Activated effector memory CD4-positive, alpha-beta T cell treated with anti-CD3 and anti-CD28 coated beads, Interleukin-2, amount 50 U/mL, for 16 hours (primary cell): ENCODE measurements at regions not wholly inside any gene's neighbourhood (a gene's known extent, or its start where the extent isn't known, plus 50 kb on each side); places are given as distances from the start of the nearest gene placed in this dataset.

Experiments used
- DNase-seq: peaks from one replicate; pipeline ENCODE4 v3.0.0-alpha.2; 2020

GRCh38 chr2:128640166-128640844, 321.6 kb upstream of the HS6ST1 start:
- DNase-seq: no peak

- DNase-seq: no peak
These were observed 322.2 kb upstream of the HS6ST1 start for GRCh38 chr2:128640845-128641360.

- no peak for DNase-seq
These were observed 322.9 kb upstream of the HS6ST1 start for GRCh38 chr2:128641421-128642080.

DNA sequence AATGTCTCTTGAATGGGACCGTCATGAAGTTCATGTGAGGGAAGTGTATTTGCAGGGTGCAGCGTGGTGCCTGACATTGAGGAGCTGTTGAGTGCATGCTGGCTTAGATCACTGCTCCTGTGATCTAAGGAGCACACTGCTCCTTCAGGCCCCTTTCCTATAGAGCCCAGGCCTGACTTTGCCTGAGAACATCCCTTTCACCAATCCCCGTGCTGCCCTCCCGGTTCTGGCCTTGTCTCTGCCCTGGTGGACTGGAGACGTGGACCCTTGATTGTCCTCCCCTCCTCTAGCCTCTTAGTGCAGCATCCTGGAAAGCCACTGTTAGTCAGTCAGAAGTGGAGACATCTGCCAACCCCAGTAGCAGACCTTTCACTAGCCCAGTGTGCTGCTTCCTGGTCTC, 323.6 kb upstream of the HS6ST1 start:
- DNase-seq: no peak

DNA sequence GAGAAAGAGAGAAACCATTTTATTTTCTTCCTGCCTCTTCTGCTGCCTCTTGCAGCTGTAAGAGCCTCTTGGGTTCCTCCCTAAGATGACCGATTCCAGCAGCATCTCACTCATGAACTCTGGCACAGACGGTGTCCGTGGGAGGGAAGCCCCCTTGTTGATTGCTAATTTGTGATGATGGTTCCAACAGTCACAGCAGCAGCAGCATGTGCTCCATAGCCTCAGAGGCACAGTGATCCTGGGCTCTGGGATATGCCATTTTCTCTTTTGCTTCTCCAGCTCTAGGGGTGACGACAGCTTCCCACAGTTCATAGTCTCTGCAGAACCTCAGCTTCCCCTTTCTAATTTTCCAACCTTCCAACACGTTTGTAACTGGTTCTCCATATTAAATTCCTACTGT, 324.2 kb upstream of the HS6ST1 start:
- DNase-seq: no peak

DNA sequence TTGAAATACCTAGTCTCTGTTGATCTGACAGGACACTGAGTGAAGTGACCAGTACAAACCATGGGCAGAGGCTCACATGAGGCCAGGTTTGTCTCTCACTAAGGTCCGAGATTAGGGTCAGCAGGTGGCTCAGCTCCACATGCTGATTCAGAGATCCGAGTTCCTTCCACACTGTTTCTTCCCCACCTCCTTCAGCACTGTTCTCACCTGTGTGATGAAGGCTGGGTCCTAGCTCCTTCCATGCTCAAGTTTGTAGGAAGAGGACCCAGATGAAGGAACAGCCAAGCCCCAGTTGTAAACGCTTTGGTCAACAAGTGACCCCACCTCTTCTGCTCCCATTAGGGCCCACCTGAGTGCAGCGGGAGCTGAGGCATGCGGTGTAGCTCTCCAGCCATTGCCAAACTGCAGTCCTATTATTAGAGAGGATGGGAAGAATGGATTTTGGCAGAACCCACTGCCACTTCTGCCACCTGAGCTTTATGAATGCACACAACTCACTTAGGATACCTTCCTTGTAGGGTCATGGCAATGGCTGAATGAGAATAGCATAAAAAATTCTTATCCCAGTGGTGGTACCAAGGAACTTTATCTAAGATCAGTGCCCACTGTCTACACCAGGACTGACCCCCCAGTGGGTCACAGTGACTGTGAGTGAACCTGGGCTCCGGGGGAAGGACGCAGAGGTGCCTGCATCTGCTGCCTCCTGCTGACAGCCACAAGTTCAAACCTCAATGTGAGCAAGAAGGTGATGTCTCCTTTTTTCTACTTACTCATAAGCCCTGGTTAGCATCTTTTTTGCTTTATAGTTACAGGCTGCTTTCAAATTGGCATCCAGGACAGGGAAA, 324.8 kb upstream of the HS6ST1 start:
- DNase-seq: no peak

DNA sequence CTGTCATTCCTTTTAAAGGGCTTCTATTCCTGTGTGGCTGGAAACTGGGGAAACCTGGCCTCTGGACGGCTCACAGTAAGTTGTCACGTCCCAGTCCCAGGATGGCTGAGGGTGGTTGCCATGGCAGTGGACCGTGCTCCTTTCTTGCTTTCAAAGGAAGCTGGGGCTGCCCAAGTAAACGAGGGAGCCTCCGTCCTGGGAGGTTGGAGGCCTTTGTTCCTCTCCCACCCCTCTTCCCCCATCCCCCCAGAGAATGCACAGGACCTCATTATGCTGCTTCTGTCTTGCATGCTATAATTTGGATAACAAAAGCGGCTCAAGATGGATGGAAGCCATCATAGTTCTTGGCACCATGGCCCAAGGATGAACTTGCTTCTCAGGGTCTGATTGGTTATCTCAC, 325.5 kb upstream of the HS6ST1 start:
- DNase-seq: no peak

- no peak for DNase-seq
These were observed 326.1 kb upstream of the HS6ST1 start for GRCh38 chr2:128644718-128645256.

DNA sequence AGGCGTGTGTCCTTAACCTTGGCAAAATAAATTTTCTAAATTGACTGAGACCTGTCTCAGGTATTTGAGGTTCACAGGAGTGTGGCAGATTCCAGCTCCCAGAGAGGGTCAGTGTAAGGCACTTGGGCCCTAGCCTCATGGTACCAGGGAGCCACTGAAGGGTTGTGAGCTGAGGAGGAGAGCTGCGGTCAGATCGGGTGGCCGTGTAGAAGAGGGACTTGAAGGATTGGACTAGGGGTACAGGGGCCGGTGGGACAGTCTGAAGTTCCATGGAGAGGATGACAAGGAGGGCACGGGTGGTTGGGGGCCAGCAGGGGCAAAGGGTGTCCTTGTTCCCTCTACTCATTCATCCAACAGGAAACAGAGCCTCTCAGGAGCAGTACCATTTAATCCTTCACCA, 327.0 kb upstream of the HS6ST1 start:
- no peak for DNase-seq

GRCh38 chr2:128646091-128646490, 327.4 kb upstream of the HS6ST1 start:
- no peak for DNase-seq

DNA sequence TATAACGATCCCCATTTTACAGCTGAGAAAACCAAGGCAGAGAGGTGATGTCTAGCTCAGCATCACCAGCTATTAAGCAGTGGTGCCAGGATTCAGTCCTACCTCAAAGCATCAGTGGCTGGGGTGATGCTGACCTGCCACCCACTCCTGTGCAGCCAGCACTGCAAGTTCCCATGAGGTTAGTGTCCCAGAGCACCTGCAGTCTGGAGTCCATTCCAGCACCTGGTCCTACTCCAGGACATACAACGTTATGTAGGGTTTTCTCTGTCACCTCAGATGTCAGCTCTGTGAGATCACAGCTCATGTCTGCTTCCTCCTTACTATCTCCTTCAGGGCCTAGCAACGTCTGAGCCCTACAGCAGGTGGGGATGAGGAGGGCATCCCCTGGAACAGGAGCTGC, 328.0 kb upstream of the HS6ST1 start:
- no peak for DNase-seq

DNA sequence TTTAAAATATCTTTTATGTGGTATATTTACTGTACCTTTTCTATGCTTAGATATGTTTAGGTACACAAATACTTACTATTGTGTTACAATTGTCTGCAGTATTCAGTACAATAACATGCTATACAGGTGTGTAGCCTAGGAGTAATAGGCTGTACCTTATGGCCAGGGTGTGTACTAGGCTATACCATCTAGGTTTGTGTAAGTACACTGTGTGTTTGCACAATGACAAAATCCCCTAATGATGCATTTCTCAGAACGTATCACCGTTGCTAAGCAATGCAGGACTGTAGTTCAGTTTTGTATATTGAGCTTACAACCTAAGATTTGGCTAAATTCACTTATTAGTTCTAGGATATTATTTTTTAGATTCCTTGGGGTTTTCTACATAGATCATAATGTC, 332.3 kb upstream of the HS6ST1 start:
- DNase-seq: no peak

- no peak for DNase-seq
These were observed 335.7 kb upstream of the HS6ST1 start for GRCh38 chr2:128654408-128654807.

- DNase-seq: no peak
These were observed 342.2 kb upstream of the HS6ST1 start for GRCh38 chr2:128660836-128661235.

GRCh38 chr2:128661311-128661710, 342.6 kb upstream of the HS6ST1 start:
- DNase-seq: no peak

DNA sequence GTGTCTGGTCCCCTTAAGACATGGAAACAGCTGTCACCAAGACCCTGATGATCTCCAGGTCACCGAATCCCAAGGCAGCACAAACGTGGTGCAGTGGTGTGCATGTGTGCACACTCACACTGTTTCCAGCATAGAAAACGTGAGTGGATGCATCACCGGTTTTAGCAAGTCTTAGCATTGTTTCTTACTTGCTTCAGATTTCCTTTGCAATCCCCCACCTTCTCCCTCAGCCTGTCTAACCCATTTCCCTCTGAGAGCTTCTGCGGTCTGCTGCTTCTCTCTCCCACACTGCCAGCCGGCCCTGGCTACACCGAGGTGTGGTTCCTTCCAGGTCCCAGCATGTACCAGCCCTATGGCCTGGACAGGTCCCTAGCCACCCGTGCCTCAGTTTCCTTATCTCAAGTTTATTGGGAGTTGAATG, 343.4 kb upstream of the HS6ST1 start:
- DNase-seq: no peak

GRCh38 chr2:128663371-128664050, 344.8 kb upstream of the HS6ST1 start:
- DNase-seq: no peak

DNA sequence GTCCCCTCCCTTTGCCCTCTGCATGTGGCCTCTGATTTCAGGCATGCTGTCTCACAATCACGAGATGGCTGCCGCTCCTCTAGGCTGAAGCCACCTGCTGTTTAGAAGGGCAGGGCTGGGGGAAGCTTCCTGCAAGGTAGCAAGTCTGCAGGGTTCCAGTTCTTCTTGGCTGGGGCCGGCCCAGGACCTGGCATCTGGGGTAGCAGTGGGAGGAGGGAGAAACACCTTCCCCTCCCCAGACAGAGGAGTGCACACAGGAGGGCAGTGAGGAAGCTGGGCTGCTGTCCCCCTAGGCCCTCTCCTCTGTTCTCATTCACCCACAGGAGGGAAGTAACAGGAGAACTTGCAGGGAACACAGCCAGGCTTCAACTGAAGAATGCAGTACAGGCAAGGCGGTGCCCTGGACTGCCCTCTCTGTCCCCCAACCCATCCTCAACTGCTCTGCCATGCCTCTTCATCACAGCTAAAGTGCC, 345.9 kb upstream of the HS6ST1 start:
- DNase-seq: no peak

- no peak for DNase-seq
These were observed 346.4 kb upstream of the HS6ST1 start for GRCh38 chr2:128665113-128665512.

- DNase-seq: no peak
These were observed 347.9 kb upstream of the HS6ST1 start for GRCh38 chr2:128666596-128666995.

GRCh38 chr2:128667391-128667790, 348.7 kb upstream of the HS6ST1 start:
- no peak for DNase-seq

DNA sequence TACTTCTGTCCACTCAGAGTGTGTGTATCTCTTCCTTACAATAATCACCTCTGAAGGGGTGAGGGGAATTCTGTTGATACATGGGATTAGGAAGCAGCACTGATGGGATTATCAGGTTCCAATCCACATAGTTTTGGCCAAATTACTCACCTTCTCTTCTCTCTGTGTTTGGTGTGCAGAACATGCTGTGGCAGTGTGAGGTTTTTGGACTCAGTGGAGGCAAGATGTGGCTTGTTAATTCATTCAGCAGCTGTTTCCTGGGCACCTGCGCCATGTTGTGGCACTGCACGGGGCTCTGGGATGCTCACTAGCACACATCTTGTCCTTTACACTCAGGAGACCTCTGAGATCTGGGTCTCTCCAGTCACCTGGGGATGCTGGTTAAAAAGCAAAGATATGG, 350.3 kb upstream of the HS6ST1 start:
- no peak for DNase-seq

DNA sequence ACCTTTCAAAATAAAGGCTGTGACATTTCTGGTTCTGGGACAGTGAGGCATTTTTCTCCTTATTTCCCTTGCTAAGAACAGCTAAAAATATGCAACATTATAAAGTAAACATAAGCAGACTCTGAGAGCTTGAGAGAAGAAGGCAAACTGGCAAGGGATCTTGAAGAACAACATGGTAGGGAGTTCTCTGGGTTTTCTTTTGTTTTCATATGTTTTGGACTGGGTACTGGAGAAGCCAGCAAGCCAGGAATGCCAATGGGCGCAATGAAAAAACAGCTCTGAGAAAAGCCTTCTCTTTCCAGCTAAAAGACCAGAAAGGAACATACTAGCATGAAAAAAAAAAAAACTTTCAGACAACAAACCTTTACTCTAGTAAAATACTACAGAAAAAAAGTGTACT, 351.4 kb upstream of the HS6ST1 start:
- DNase-seq: no peak
